IMR-90 (cell line): ENCODE measurements at regions not wholly inside any gene's neighbourhood (a gene's known extent, or its start where the extent isn't known, plus 50 kb on each side); places are given as distances from the start of the nearest gene placed in this dataset.

Experiments used
- ATAC-seq: fragments of 200-7000 bp; cut with Tn5 transposase; 2 replicates; pipeline ENCODE4 v1.9.1; 2020; ENCODE audit warnings: low read depth, mild to moderate bottlenecking, moderate library complexity
- BruUV-seq: library from RNA; stranded (reverse); fragments of 400-500 nt; replicated peaks from 2 replicates; lab custom pipeline; 2021; lab: Mats Ljungman, UMichigan
- CTCF ChIA-PET: fragments of 300-600 bp; formaldehyde crosslinking; extraction: SDS; loops from one replicate; lab custom pipeline; 2021; ENCODE audit warnings: antibody characterized with exemption; lab: Yijun Ruan, JAX
- POLR2A ChIA-PET: fragments of 300-600 bp; sonication (Branson Sonifier 250); formaldehyde crosslinking; loops from one replicate; lab custom pipeline; 2022; ENCODE audit warnings: antibody characterized with exemption; ENCODE audit not compliant: unreplicated experiment; lab: Charles Lee
- DNase-seq: peaks from one replicate; pipeline ENCODE4 v3.0.0; 2013
- H2AFZ ChIP-seq: replicated peaks from 2 replicates; pipeline ENCODE3; 2013; ENCODE audit warnings: low read length, mild to moderate bottlenecking; ENCODE audit not compliant: poor library complexity
- H2AK5ac ChIP-seq: 2 replicates; pipeline ENCODE4 v1.6.1; 2013; ENCODE audit warnings: low read depth, low read length, inconsistent platforms
- H2AK9ac ChIP-seq: replicated peaks from 2 replicates; pipeline ENCODE3; 2013; ENCODE audit warnings: mild to moderate bottlenecking, low read depth, low read length, moderate library complexity; ENCODE audit not compliant: poor library complexity
- H2BK120ac ChIP-seq: 2 replicates; pipeline ENCODE4 v1.6.1; 2013; ENCODE audit warnings: low read depth, low read length, inconsistent platforms
- H2BK15ac ChIP-seq: 3 replicates; pipeline ENCODE4 v1.6.1; 2013; ENCODE audit warnings: low read depth, low read length, inconsistent platforms
- H2BK20ac ChIP-seq: 2 replicates; pipeline ENCODE4 v1.6.1; 2013; ENCODE audit warnings: low read depth, mild to moderate bottlenecking, inconsistent platforms, low read length, moderate library complexity
- H2BK5ac ChIP-seq: 2 replicates; pipeline ENCODE4 v1.6.1; 2013; ENCODE audit warnings: mild to moderate bottlenecking, low read depth, low read length, inconsistent platforms; ENCODE audit not compliant: poor library complexity, severe bottlenecking
- H3K14ac ChIP-seq: replicated peaks from 2 replicates; pipeline ENCODE4 v1.6.1; 2013; ENCODE audit warnings: low read depth, low read length, inconsistent platforms
- H3K18ac ChIP-seq: 2 replicates; pipeline ENCODE4 v1.6.1; 2013; ENCODE audit warnings: low read depth, low read length, control low read depth
- H3K23ac ChIP-seq: 2 replicates; pipeline ENCODE4 v1.6.1; 2013; ENCODE audit warnings: low read depth, low read length, inconsistent platforms
- H3K27ac ChIP-seq: 2 replicates; pipeline ENCODE4 v1.5.1; 2013; ENCODE audit warnings: mild to moderate bottlenecking, control low read depth, low read length; ENCODE audit not compliant: insufficient read depth
- H3K27me3 ChIP-seq: 2 replicates; pipeline ENCODE4 v1.6.1; 2013; ENCODE audit warnings: low read length; ENCODE audit not compliant: control insufficient read depth, insufficient read depth
- H3K36me3 ChIP-seq: 2 replicates; pipeline ENCODE4 v1.6.1; 2013; ENCODE audit warnings: low read length, mixed read lengths; ENCODE audit not compliant: control insufficient read depth, insufficient read depth
- H3K4ac ChIP-seq: 2 replicates; pipeline ENCODE4 v1.6.1; 2013; ENCODE audit warnings: low read depth, low read length, inconsistent platforms
- H3K4me1 ChIP-seq: 2 replicates; pipeline ENCODE4 v1.6.1; 2013; ENCODE audit warnings: low read length, mixed read lengths; ENCODE audit not compliant: control insufficient read depth, insufficient read depth
- H3K4me2 ChIP-seq: 2 replicates; pipeline ENCODE4 v1.6.1; 2013; ENCODE audit warnings: low read depth, mild to moderate bottlenecking, control low read depth, low read length, moderate library complexity
- H3K4me3 ChIP-seq: 2 replicates; pipeline ENCODE4 v1.5.1; 2013; ENCODE audit warnings: low read depth, mild to moderate bottlenecking, control low read depth, low read length, moderate library complexity; ENCODE audit not compliant: insufficient read depth
- H3K56ac ChIP-seq: 2 replicates; pipeline ENCODE4 v1.6.1; 2013; ENCODE audit warnings: low read length, inconsistent platforms; ENCODE audit not compliant: insufficient read depth; ENCODE audit errors: extremely low read depth
- H3K79me1 ChIP-seq, 2 experiments: 2 replicates each; pipeline ENCODE4 v1.6.1; 2013; ENCODE audit warnings: low read length in 2 of 2, inconsistent platforms in 1 of 2, low read depth in 1 of 2
- H3K9ac ChIP-seq: 2 replicates; pipeline ENCODE4 v1.6.1; 2013; ENCODE audit warnings: low read depth, low read length, control low read depth
- H3K9me1 ChIP-seq: 2 replicates; pipeline ENCODE4 v1.6.1; 2013; ENCODE audit warnings: low read length, inconsistent platforms; ENCODE audit not compliant: insufficient read depth
- H3K9me3 ChIP-seq: 2 replicates; pipeline ENCODE4 v1.6.1; 2013; ENCODE audit warnings: low read length; ENCODE audit not compliant: control insufficient read depth, insufficient read depth
- H4K20me1 ChIP-seq: 2 replicates; pipeline ENCODE4 v1.6.1; 2013; ENCODE audit warnings: low read length, inconsistent platforms; ENCODE audit not compliant: insufficient read depth
- H4K5ac ChIP-seq: 2 replicates; pipeline ENCODE4 v1.6.1; 2013; ENCODE audit warnings: mild to moderate bottlenecking, low read depth, low read length, control low read depth
- H4K8ac ChIP-seq, 2 experiments: 2 replicates each; pipeline ENCODE4 v1.6.1; 2013; ENCODE audit warnings: low read depth in 2 of 2, low read length in 2 of 2, control low read depth in 1 of 2, inconsistent platforms in 1 of 2
- H4K91ac ChIP-seq: 2 replicates; pipeline ENCODE4 v1.6.1; 2013; ENCODE audit warnings: low read depth, low read length, inconsistent platforms; ENCODE audit not compliant: insufficient read depth
- BHLHE40 ChIP-seq: fragments of 150-350 bp; IDR thresholded peaks from 2 replicates; pipeline ENCODE4 v1.6.1; 2016; ENCODE audit warnings: mild to moderate bottlenecking, low read depth, low read length
- CEBPB ChIP-seq: IDR thresholded peaks from 2 replicates; pipeline ENCODE4 v1.6.1; 2012; ENCODE audit warnings: low read depth, low read length, improper control_type of control experiment
- CHD1 ChIP-seq: IDR thresholded peaks from 2 replicates; pipeline ENCODE4 v1.6.1; 2012; ENCODE audit warnings: low read depth, low read length, improper control_type of control experiment
- MAZ ChIP-seq: IDR thresholded peaks from 2 replicates; pipeline ENCODE4 v1.6.1; 2012; ENCODE audit warnings: low read depth, mild to moderate bottlenecking, low read length, improper control_type of control experiment, moderate library complexity, borderline replicate concordance
- MXI1 ChIP-seq: IDR thresholded peaks from 2 replicates; pipeline ENCODE4 v1.6.1; 2012; ENCODE audit warnings: low read depth, mild to moderate bottlenecking, low read length, moderate library complexity, borderline replicate concordance
- NFE2L2 ChIP-seq: fragments of 150-350 bp; IDR thresholded peaks from 2 replicates; pipeline ENCODE4 v1.6.1; 2016; ENCODE audit warnings: low read depth, mild to moderate bottlenecking, low read length
- POLR2A ChIP-seq: IDR thresholded peaks from 2 replicates; pipeline ENCODE4 v1.6.1; 2012; ENCODE audit warnings: mild to moderate bottlenecking, low read depth, low read length
- RAD21 ChIP-seq: IDR thresholded peaks from 2 replicates; pipeline ENCODE4 v1.6.1; 2012; ENCODE audit warnings: low read length, improper control_type of control experiment
- RCOR1 ChIP-seq: IDR thresholded peaks from 2 replicates; pipeline ENCODE4 v1.6.1; 2012; ENCODE audit warnings: mild to moderate bottlenecking, low read length, improper control_type of control experiment; ENCODE audit not compliant: insufficient replicate concordance
- RFX5 ChIP-seq: IDR thresholded peaks from 2 replicates; pipeline ENCODE4 v1.8.0; 2012; ENCODE audit warnings: low read depth, mild to moderate bottlenecking, low read length, moderate library complexity
- SMC3 ChIP-seq: fragments of 150-350 bp; IDR thresholded peaks from 2 replicates; pipeline ENCODE4 v1.6.1; 2016; ENCODE audit warnings: low read depth, mild to moderate bottlenecking, antibody characterized with exemption, low read length, moderate library complexity
- WGBS, 2 experiments: methylation state at CpG; one replicate each; pipeline versions ENCODE4 v1.1.5 to v1.1.7; 2013; ENCODE audit warnings: missing lambda C conversion rate in 2 of 2; ENCODE audit not compliant: insufficient read length in 1 of 2; ENCODE audit errors: extremely low coverage in 2 of 2; 5-methylcytosine and 5-hydroxymethylcytosine counted together
- dilution Hi-C: fragments of 300-500 bp; cut with HindIII; formaldehyde crosslinking; loops from one replicate; pipeline ENCODE4 v1.14.3; 2018; ENCODE audit warnings: low sequenced_read_pairs; ENCODE audit not compliant: unreplicated experiment
- in situ Hi-C: fragments of 300-500 bp; cut with MboI; formaldehyde crosslinking; loops from 3 replicates; pipeline ENCODE4 v1.14.3; 2019; ENCODE audit warnings: low sequenced_read_pairs, inconsistent platforms, mixed read lengths
- intact Hi-C: fragments of 100-400 bp; cut with micrococcal nuclease; formaldehyde crosslinking; loops from 2 replicates; pipeline ENCODE4 v1.10.0; 2022
- TF ChIP-seq, protein P1 (sequence below): fragments of 150-350 bp; IDR thresholded peaks from 2 replicates; pipeline ENCODE4 v1.6.1; 2017; ENCODE audit warnings: mild to moderate bottlenecking, antibody characterized with exemption, low read length, low read depth
- TF ChIP-seq, protein P2 (sequence below): fragments of 150-350 bp; IDR thresholded peaks from 2 replicates; pipeline ENCODE4 v1.6.1; 2016; ENCODE audit warnings: low read depth, mild to moderate bottlenecking, low read length, moderate library complexity, borderline replicate concordance
- TF ChIP-seq, protein P3 (sequence below): conservative IDR thresholded peaks from 2 replicates; pipeline ENCODE4 v1.5.1; 2012; ENCODE audit warnings: mild to moderate bottlenecking, low read depth, low read length, improper control_type of control experiment

DNA sequence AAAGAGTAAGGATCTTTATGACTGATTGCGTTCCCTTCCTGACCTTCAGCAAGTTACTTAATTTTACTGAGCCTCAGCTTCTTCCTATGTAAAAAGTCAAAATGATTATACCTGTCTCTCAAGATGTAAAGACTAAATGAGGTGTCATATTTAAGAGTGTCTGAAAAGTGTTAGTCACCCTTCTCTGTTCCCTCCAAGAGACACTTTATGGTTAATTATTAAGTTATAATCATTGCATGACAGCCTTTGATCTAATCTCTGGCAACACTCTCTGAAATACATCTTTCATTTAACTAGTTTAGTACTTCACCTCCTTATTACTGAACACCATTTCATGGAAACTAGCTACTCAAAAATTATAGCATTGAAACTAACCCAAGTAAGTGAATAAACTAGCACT lies 54.8 kb downstream of the BMAL2 start:
- no peak overlapping the region for H2BK120ac ChIP-seq
- no peak overlapping the region for H3K9ac ChIP-seq
- no peak for TF ChIP-seq RFX5
- no peak for TF ChIP-seq MXI1
- TF ChIP-seq, protein P1, sequence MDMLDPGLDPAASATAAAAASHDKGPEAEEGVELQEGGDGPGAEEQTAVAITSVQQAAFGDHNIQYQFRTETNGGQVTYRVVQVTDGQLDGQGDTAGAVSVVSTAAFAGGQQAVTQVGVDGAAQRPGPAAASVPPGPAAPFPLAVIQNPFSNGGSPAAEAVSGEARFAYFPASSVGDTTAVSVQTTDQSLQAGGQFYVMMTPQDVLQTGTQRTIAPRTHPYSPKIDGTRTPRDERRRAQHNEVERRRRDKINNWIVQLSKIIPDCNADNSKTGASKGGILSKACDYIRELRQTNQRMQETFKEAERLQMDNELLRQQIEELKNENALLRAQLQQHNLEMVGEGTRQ, result no peak
- no peak for TF ChIP-seq CEBPB
- no peak for TF ChIP-seq CHD1
- TF ChIP-seq, protein P2, sequence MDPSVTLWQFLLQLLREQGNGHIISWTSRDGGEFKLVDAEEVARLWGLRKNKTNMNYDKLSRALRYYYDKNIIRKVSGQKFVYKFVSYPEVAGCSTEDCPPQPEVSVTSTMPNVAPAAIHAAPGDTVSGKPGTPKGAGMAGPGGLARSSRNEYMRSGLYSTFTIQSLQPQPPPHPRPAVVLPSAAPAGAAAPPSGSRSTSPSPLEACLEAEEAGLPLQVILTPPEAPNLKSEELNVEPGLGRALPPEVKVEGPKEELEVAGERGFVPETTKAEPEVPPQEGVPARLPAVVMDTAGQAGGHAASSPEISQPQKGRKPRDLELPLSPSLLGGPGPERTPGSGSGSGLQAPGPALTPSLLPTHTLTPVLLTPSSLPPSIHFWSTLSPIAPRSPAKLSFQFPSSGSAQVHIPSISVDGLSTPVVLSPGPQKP, result no peak
- TF ChIP-seq NFE2L2, result no peak
- no peak for TF ChIP-seq MAZ
- TF ChIP-seq BHLHE40, result no peak
- TF ChIP-seq SMC3, result no peak
- TF ChIP-seq RCOR1, result no peak
- TF ChIP-seq, protein P3, sequence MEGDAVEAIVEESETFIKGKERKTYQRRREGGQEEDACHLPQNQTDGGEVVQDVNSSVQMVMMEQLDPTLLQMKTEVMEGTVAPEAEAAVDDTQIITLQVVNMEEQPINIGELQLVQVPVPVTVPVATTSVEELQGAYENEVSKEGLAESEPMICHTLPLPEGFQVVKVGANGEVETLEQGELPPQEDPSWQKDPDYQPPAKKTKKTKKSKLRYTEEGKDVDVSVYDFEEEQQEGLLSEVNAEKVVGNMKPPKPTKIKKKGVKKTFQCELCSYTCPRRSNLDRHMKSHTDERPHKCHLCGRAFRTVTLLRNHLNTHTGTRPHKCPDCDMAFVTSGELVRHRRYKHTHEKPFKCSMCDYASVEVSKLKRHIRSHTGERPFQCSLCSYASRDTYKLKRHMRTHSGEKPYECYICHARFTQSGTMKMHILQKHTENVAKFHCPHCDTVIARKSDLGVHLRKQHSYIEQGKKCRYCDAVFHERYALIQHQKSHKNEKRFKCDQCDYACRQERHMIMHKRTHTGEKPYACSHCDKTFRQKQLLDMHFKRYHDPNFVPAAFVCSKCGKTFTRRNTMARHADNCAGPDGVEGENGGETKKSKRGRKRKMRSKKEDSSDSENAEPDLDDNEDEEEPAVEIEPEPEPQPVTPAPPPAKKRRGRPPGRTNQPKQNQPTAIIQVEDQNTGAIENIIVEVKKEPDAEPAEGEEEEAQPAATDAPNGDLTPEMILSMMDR, result no peak
- no peak for TF ChIP-seq POLR2A
- TF ChIP-seq RAD21, result no peak
- BruUV-seq, result no TSS peak
- no peak overlapping the region for H3K4ac ChIP-seq
- no peak overlapping the region for H3K27ac ChIP-seq
- H2AFZ ChIP-seq, result no peak overlapping the region
- ChIA-PET POLR2A (no interaction called here), CTCF (no interaction called here)
- no peak overlapping the region for H2BK5ac ChIP-seq
- H3K18ac ChIP-seq, result no peak overlapping the region
- peaks cover 1% of the 10 kb centered on the region; the same call in 1 of the 2 replicates for H3K4me1 ChIP-seq
- no peak overlapping the region for H2AK5ac ChIP-seq
- no peak overlapping the region for H4K8ac ChIP-seq
- H3K14ac ChIP-seq, result no peak overlapping the region
- H3K27me3 ChIP-seq, result no peaks in the 10 kb centered on the region
- in situ Hi-C loops, result no loop called here
- H3K56ac ChIP-seq, result no peak overlapping the region
- WGBS, 2 experiments, result no CpG with 5 or more reads among the region's 1 CpG
- intact Hi-C loops, result no loop called here
- H4K91ac ChIP-seq, result no peak overlapping the region
- H2BK20ac ChIP-seq, result no peak overlapping the region
- H3K79me1 ChIP-seq, result peaks cover 0 to 14% of the 10 kb centered on the region in 2 experiments; a peak in 2 of 4 replicates
- no peaks in the 10 kb centered on the region for H3K9me3 ChIP-seq
- H3K36me3 ChIP-seq, result peaks cover 2% of the 10 kb centered on the region; the same call in 1 of the 2 replicates
- no peak overlapping the region for H3K4me2 ChIP-seq
- no peak overlapping the region for H3K23ac ChIP-seq
- dilution Hi-C loops, result no loop called here
- H3K9me1 ChIP-seq, result peaks cover 9% of the 10 kb centered on the region; the same call in 1 of the 2 replicates
- ATAC-seq (no peak), DNase-seq (no peak)
- no peak overlapping the region for H2AK9ac ChIP-seq
- H4K20me1 ChIP-seq, result no peaks in the 10 kb centered on the region
- H2BK15ac ChIP-seq, result no peak overlapping the region
- no peak overlapping the region for H3K4me3 ChIP-seq
- no peak overlapping the region for H4K5ac ChIP-seq
